HCT116 (cell line): ENCODE measurements at regions not wholly inside any gene's neighbourhood (a gene's known extent, or its start where the extent isn't known, plus 50 kb on each side); places are given as distances from the start of the nearest gene placed in this dataset.

Experiments
- ATAC-seq: fragments of 200-7000 bp; cut with Tn5 transposase; 2 replicates; pipeline ENCODE4 v1.9.1; 2020; ENCODE audit warnings: mild to moderate bottlenecking, moderate library complexity
- BruUV-seq: library from RNA; stranded (reverse); fragments of 400-500 nt; replicated peaks from 2 replicates; lab custom pipeline; 2021; lab: Mats Ljungman, UMichigan
- CTCF ChIA-PET: fragments of 300-600 bp; sonication (Branson Sonifier 250); formaldehyde crosslinking; loops from one replicate; lab custom pipeline; 2021; ENCODE audit warnings: antibody characterized with exemption; lab: Charles Lee
- POLR2A ChIA-PET: fragments of 300-600, 350-600 bp; sonication (Branson Sonifier 250); formaldehyde crosslinking; loops from one replicate; lab custom pipeline; 2021; ENCODE audit warnings: antibody characterized with exemption; lab: Charles Lee
- RAD21 ChIA-PET, 2 experiments: fragments of 300-600 bp; sonication (Branson Sonifier 250); formaldehyde crosslinking; loops; one replicate each; lab custom pipeline; 2023; ENCODE audit warnings: low total read pairs in 2 of 2; ENCODE audit not compliant: uncharacterized antibody in 2 of 2, unreplicated experiment in 2 of 2, low non-redundant PET in 1 of 2; lab: Charles Lee
- DNase-seq: peaks from one replicate; pipeline ENCODE4 v3.0.0-alpha.2; 2010; ENCODE audit warnings: low read depth, low spot score
- H2AFZ ChIP-seq: fragments of 200-600 bp; shearing (Covaris generic), sonication (generic); 2 replicates; pipeline ENCODE4 v1.6.1; 2017; ENCODE audit warnings: low read depth, mixed run types, mixed read lengths, antibody characterized with exemption, low read length; ENCODE audit not compliant: poor library complexity, severe bottlenecking
- H3K27ac ChIP-seq: 2 replicates; pipeline ENCODE4 v1.5.1; 2012; ENCODE audit warnings: low read depth, low read length
- H3K27me3 ChIP-seq: fragments of 200-600 bp; sonication (generic); 2 replicates; pipeline ENCODE4 v1.6.1; 2016; ENCODE audit warnings: mixed run types, low read length, mixed read lengths; ENCODE audit not compliant: insufficient read depth
- H3K36me3 ChIP-seq, 2 experiments: fragments of 200-500 bp in 1 of 2; fragments of 200-600 bp in 1 of 2; sonication (Bioruptor generic) in 1 of 2; sonication (generic) in 1 of 2; 2 replicates each; pipeline versions ENCODE4 v1.5.1 to v1.6.1; 2014 to 2016; ENCODE audit warnings: low read length in 2 of 2, inconsistent platforms in 1 of 2, mixed read lengths in 1 of 2, mixed run types in 1 of 2; ENCODE audit not compliant: insufficient read depth in 2 of 2, control insufficient read depth in 1 of 2
- H3K4me1 ChIP-seq, 2 experiments: fragments of 200-600 bp in 1 of 2; sonication (generic) in 1 of 2; 2 replicates each; pipeline versions ENCODE4 v1.5.1 to v1.6.1; 2012 to 2017; ENCODE audit warnings: low read length in 2 of 2, inconsistent platforms in 1 of 2, mild to moderate bottlenecking in 1 of 2, mixed read lengths in 1 of 2, mixed run types in 1 of 2, moderate library complexity in 1 of 2; ENCODE audit not compliant: insufficient read depth in 2 of 2, control insufficient read depth in 1 of 2
- H3K4me2 ChIP-seq: fragments of 200-600 bp; sonication (generic); 2 replicates; pipeline ENCODE4 v1.6.1; 2017; ENCODE audit warnings: mixed run types, low read length, mixed read lengths
- H3K4me3 ChIP-seq, 2 experiments: fragments of 200-600 bp in 1 of 2; sonication (generic) in 1 of 2; replicated peaks in 1 of 2; 2 replicates each; pipeline ENCODE4 v1.5.1; 2011 to 2016; ENCODE audit warnings: low read length in 2 of 2, control low read depth in 1 of 2, low read depth in 1 of 2, mild to moderate bottlenecking in 1 of 2, mixed read lengths in 1 of 2, mixed run types in 1 of 2
- H3K79me2 ChIP-seq: fragments of 200-600 bp; sonication (generic); 2 replicates; pipeline ENCODE4 v1.6.1; 2017; ENCODE audit warnings: mild to moderate bottlenecking, mixed run types, low read length, moderate library complexity, mixed read lengths; ENCODE audit not compliant: insufficient read depth
- H3K9ac ChIP-seq: fragments of 200-600 bp; sonication (generic); 2 replicates; pipeline ENCODE4 v1.6.1; 2016; ENCODE audit warnings: low read length, mixed read lengths
- H3K9me2 ChIP-seq: fragments of 200-600 bp; sonication (generic), shearing (Covaris generic); 2 replicates; pipeline ENCODE4 v1.6.1; 2017; ENCODE audit warnings: mixed run types, mild to moderate bottlenecking, moderate library complexity; ENCODE audit not compliant: insufficient read depth
- H3K9me3 ChIP-seq, 2 experiments: fragments of 200-500 bp in 1 of 2; fragments of 200-600 bp in 1 of 2; sonication (Bioruptor generic) in 1 of 2; sonication (generic) in 1 of 2; 2 replicates each; pipeline ENCODE4 v1.6.1; 2014 to 2017; ENCODE audit warnings: low read length in 2 of 2, mixed read lengths in 2 of 2, inconsistent platforms in 1 of 2, low read depth in 1 of 2, mild to moderate bottlenecking in 1 of 2, mixed run types in 1 of 2, moderate library complexity in 1 of 2; ENCODE audit not compliant: control insufficient read depth in 1 of 2, insufficient read depth in 1 of 2
- H4K20me1 ChIP-seq: fragments of 200-600 bp; sonication (generic), shearing (Covaris generic); 2 replicates; pipeline ENCODE4 v1.6.1; 2017; ENCODE audit warnings: mixed run types, mild to moderate bottlenecking, moderate library complexity; ENCODE audit not compliant: insufficient read depth
- CBX3 ChIP-seq: IDR thresholded peaks from 2 replicates; pipeline ENCODE4 v1.6.1; 2012; ENCODE audit warnings: low read depth
- FOSL1 ChIP-seq: IDR thresholded peaks from 2 replicates; pipeline ENCODE4 v1.6.1; 2012; ENCODE audit warnings: low read depth
- REST ChIP-seq: IDR thresholded peaks from 2 replicates; pipeline ENCODE4 v1.6.1; 2012; ENCODE audit warnings: low read depth
- YY1 ChIP-seq: IDR thresholded peaks from 2 replicates; pipeline ENCODE4 v1.6.1; 2011; ENCODE audit warnings: low read length, low read depth, moderate library complexity, mild to moderate bottlenecking; ENCODE audit not compliant: insufficient replicate concordance; ENCODE audit errors: extremely low read depth
- ZFX ChIP-seq: fragments of 450-650 bp; IDR thresholded peaks from 2 replicates; pipeline ENCODE4 v1.6.1; 2017
- intact Hi-C: fragments of 100-400 bp; cut with micrococcal nuclease; formaldehyde crosslinking; loops from 2 replicates; pipeline ENCODE4 v1.10.0; 2022
- TF ChIP-seq, protein P1 (sequence below): IDR thresholded peaks from 2 replicates; pipeline ENCODE4 v1.6.1; 2012
- TF ChIP-seq, protein P2 (sequence below), 3 experiments: fragments of 200-600 bp in 1 of 3; sonication (generic) in 1 of 3; IDR thresholded peaks in 2 of 3; conservative IDR thresholded peaks in 1 of 3; 2 replicates each; pipeline ENCODE4 v1.5.1; 2012 to 2017; ENCODE audit warnings: low read depth in 2 of 3, low read length in 2 of 3, antibody characterized with exemption in 1 of 3, borderline replicate concordance in 1 of 3, control low read depth in 1 of 3, mild to moderate bottlenecking in 1 of 3, mixed read lengths in 1 of 3, mixed run types in 1 of 3, moderate library complexity in 1 of 3; ENCODE audit not compliant: insufficient read depth in 1 of 3

DNA sequence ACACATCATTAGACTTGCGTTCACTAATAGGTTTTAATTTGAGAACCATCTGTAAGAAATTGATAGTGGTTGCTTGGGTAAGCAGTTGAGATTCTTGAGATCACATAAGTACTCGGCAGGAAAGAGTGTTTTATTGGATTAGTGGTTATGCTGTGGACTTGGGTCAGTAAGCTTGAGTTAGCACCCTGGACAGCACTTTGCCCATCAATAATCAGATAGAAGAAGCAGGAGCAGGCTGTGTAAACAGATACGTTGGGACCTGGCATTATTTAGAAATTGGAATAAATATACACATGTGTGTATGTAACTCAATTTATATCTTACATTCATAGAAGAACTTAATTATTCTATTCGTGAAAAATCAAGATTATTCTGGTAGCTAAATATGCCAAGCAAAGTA, 357.5 kb upstream of the SMIM31 start:
- Histone ChIP-seq H3K27me3 (no peaks in the 10 kb centered on the region), H3K4me3 (no peak overlapping the region), H4K20me1 (no peaks in the 10 kb centered on the region), H3K4me2 (no peak overlapping the region), H2AFZ (no peak overlapping the region), H3K36me3 (no peaks in the 10 kb centered on the region), H3K9ac (no peak overlapping the region), H3K9me3 (no peaks in the 10 kb centered on the region), H3K79me2 (no peaks in the 10 kb centered on the region), H3K9me2 (no peaks in the 10 kb centered on the region), H3K4me1 (no peaks in the 10 kb centered on the region), H3K27ac (no peak overlapping the region)
- BruUV-seq: no TSS peak
- RAD21 ChIA-PET: no interaction called here
- ATAC-seq (no peak), DNase-seq (no peak)
- CTCF ChIA-PET: no interaction called here
- POLR2A ChIA-PET: no interaction called here
- intact Hi-C loops: no loop called here
- peak; percentile 57 for TF ChIP-seq REST
- TF ChIP-seq YY1: no peak
- TF ChIP-seq, all 23 proteins: peak for 1

- Histone ChIP-seq H3K4me2 (no peak overlapping the region), H3K4me1 (no peaks in the 10 kb centered on the region), H3K27ac (no peak overlapping the region), H3K9me2 (no peaks in the 10 kb centered on the region), H2AFZ (no peak overlapping the region), H3K27me3 (no peaks in the 10 kb centered on the region), H3K79me2 (no peaks in the 10 kb centered on the region), H3K36me3 (no peaks in the 10 kb centered on the region), H3K9me3 (no peaks in the 10 kb centered on the region), H4K20me1 (no peaks in the 10 kb centered on the region), H3K4me3 (no peak overlapping the region), H3K9ac (no peak overlapping the region)
- intact Hi-C loops: no loop called here
- ChIA-PET CTCF (no interaction called here), POLR2A (no interaction called here), RAD21 (no interaction called here)
- ATAC-seq (no peak), DNase-seq (no peak)
- no TSS peak for BruUV-seq
- TF ChIP-seq, protein P1, sequence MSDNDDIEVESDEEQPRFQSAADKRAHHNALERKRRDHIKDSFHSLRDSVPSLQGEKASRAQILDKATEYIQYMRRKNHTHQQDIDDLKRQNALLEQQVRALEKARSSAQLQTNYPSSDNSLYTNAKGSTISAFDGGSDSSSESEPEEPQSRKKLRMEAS: no peak
- no peak for TF ChIP-seq ZFX
- TF ChIP-seq, protein P2, sequence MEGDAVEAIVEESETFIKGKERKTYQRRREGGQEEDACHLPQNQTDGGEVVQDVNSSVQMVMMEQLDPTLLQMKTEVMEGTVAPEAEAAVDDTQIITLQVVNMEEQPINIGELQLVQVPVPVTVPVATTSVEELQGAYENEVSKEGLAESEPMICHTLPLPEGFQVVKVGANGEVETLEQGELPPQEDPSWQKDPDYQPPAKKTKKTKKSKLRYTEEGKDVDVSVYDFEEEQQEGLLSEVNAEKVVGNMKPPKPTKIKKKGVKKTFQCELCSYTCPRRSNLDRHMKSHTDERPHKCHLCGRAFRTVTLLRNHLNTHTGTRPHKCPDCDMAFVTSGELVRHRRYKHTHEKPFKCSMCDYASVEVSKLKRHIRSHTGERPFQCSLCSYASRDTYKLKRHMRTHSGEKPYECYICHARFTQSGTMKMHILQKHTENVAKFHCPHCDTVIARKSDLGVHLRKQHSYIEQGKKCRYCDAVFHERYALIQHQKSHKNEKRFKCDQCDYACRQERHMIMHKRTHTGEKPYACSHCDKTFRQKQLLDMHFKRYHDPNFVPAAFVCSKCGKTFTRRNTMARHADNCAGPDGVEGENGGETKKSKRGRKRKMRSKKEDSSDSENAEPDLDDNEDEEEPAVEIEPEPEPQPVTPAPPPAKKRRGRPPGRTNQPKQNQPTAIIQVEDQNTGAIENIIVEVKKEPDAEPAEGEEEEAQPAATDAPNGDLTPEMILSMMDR (IDR thresholded peaks at IDR 0.05 in 2 of 3, conservative IDR thresholded peaks at IDR 0.05 in 1 of 3; ENCODE audit: borderline replicate concordance in 1 of 3, insufficient read depth in 1 of 3, low read depth in 2 of 3, low read length in 2 of 3): no peak
- no peak for TF ChIP-seq CBX3
- no peak for TF ChIP-seq FOSL1
- no peak for TF ChIP-seq REST
Measured at GRCh38 chr4:164402554-164402953, 351.4 kb upstream of the SMIM31 start.
